ENCODE measurements at regions not wholly inside any gene's neighbourhood (a gene's known extent, or its start where the extent isn't known, plus 50 kb on each side); places are given as distances from the start of the nearest gene placed in this dataset.
"Not testable (repeated sequence)": the region's sequence is repeated elsewhere in the genome, so short reads cannot be mapped to it uniquely, and the experiment has no call there.

GRCh38 chr13:46498650-46499049 is 54.3 kb upstream of the LRCH1 start:
- DNase-seq: no peak

GRCh38 chr13:46496086-46496485 is 56.9 kb upstream of the LRCH1 start:
- no peak for DNase-seq

GRCh38 chr13:46495651-46496050 is 57.3 kb upstream of the LRCH1 start:
- no peak for DNase-seq

GRCh38 chr13:46495066-46495465 is 57.9 kb upstream of the LRCH1 start:
- DNase-seq: no peak

- DNase-seq: peak; percentile 44
These were observed 60.0 kb upstream of the LRCH1 start for GRCh38 chr13:46492946-46493345.

GRCh38 chr13:46491641-46492040 is 61.3 kb upstream of the LRCH1 start:
- DNase-seq: no peak

- not testable (repeated sequence) for DNase-seq
These were observed 62.3 kb upstream of the LRCH1 start for GRCh38 chr13:46490713-46491112.

- no peak for DNase-seq
These were observed 62.8 kb upstream of the LRCH1 start for GRCh38 chr13:46490129-46490528.

- no peak for DNase-seq
These were observed 63.4 kb upstream of the LRCH1 start for GRCh38 chr13:46489586-46490023.

- no peak for DNase-seq
These were observed 65.2 kb upstream of the LRCH1 start for GRCh38 chr13:46487748-46488147.

GRCh38 chr13:46486270-46486669 is 66.7 kb upstream of the LRCH1 start:
- no peak for DNase-seq

GRCh38 chr13:46484561-46484960 is 68.4 kb upstream of the LRCH1 start:
- DNase-seq: no peak

- no peak for DNase-seq
These were observed 71.8 kb upstream of the LRCH1 start for GRCh38 chr13:46481166-46481565.

- no peak for DNase-seq
These were observed 72.8 kb upstream of the LRCH1 start for GRCh38 chr13:46480131-46480530.

GRCh38 chr13:46479691-46480090 is 73.3 kb upstream of the LRCH1 start:
- DNase-seq: no peak

- peak; percentile 27 for DNase-seq
These were observed 73.7 kb upstream of the LRCH1 start for GRCh38 chr13:46479283-46479682.

GRCh38 chr13:46478651-46479050 is 74.3 kb upstream of the LRCH1 start:
- no peak for DNase-seq

GRCh38 chr13:46476174-46476573 is 76.8 kb upstream of the LRCH1 start:
- DNase-seq: no peak

- no peak for DNase-seq
These were observed 77.4 kb upstream of the LRCH1 start for GRCh38 chr13:46475541-46475991.

GRCh38 chr13:46473806-46474205 is 79.2 kb upstream of the LRCH1 start:
- no peak for DNase-seq

GRCh38 chr13:46472384-46472783 is 80.6 kb upstream of the LRCH1 start:
- no peak for DNase-seq

- DNase-seq: not testable (repeated sequence)
These were observed 82.6 kb upstream of the RUBCNL start for GRCh38 chr13:46469699-46470098.

GRCh38 chr13:46468570-46469463 is 81.8 kb upstream of the RUBCNL start:
- no peak for DNase-seq

GRCh38 chr13:46467694-46468093 is 80.6 kb upstream of the RUBCNL start:
- DNase-seq: not testable (repeated sequence)

GRCh38 chr13:46466074-46466473 is 79.0 kb upstream of the RUBCNL start:
- DNase-seq: not testable (repeated sequence)

Measured in NCI-H69 (cell line).